HG02642 (cell line): ENCODE measurements at regions not wholly inside any gene's neighbourhood (a gene's known extent, or its start where the extent isn't known, plus 50 kb on each side); places are given as distances from the start of the nearest gene placed in this dataset.

Experiments
- ATAC-seq: cut with Tn5 transposase; IDR thresholded peaks from one replicate; pipeline ENCODE4 v1.9.1; 2021; ENCODE audit warnings: mild to moderate bottlenecking; ENCODE audit not compliant: unreplicated experiment, poor library complexity

GRCh38 chr7:114138587-114138986 is 219.8 kb upstream of the PPP1R3A start:
- no peak for ATAC-seq

- no peak for ATAC-seq
These were observed 214.9 kb upstream of the PPP1R3A start for GRCh38 chr7:114133717-114134116.

DNA sequence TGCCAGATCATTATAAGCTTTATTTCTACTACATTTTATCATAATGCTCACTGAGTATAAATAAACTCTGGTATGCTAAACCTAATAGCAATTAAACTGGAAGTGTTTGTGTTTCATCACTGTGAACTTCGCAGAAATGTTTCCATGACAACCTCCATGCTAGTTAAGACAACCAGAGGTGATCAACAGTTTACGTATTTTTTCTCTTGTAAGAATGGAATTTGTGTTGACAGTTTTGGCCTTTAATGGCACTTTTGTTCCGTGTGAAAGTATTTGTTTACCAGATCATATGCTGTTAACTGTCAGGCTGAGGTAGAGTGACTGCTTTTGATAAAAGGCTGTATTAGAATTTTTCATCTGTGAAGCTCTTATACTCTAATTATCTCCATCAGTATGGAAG is 212.1 kb upstream of the PPP1R3A start:
- no peak for ATAC-seq

- ATAC-seq = no peak
These were observed 210.1 kb upstream of the PPP1R3A start for GRCh38 chr7:114128880-114129279.

DNA sequence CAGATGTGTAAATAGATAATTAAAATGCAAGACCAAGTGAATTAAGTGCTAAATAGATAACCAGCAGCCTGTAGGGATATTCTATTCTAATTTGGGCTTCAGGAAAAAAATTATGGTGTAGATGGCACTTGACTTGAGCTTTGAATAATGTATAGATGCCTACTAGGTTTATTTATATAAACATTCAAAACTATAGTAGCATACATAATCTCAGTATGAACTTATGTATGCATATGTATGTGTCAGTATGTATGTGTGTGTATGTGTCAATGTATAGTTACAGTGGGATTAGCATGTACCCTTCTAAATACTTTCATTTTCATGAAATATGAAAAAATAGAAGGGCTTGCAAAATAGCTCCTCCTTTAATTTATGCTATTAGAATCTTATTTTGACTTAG is 207.3 kb upstream of the PPP1R3A start:
- no peak for ATAC-seq

DNA sequence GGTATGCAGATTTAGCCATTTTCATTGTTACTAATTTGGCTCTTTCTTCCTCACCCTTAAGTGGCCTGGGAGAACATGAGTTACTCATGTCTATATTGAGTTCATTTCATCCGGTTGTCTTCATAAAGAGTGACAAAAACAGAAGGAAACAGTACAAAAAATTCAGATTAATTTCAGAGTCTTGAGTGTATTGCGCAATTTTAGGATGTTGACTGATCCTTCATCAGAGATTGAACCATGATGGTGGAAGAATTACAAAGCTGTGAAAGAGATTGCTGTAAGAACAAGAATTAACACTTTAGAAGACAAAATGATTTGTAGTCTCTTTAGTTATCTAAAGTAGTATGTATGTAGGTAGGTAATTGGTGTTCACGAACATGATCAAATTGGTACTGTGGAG is 194.0 kb upstream of the PPP1R3A start:
- no peak for ATAC-seq

DNA sequence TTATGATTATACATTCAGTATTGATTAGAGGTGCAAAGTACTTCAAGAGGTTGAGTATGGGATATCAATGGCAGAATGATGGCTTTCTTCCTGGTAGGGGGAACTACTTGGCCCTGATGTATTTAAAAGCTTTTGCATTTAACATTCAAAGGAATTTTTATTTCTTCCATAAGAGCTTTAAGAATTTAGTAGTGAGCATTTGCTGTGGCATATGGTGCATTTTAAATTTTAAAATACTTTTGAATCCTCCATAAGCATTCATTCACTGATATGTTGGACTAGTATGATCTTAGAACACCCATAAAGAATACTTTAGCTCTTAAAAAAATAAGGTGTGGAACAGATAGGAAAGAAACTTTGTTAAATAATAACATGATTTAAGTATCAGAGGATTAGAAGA is 191.9 kb upstream of the PPP1R3A start:
- ATAC-seq = no peak

- ATAC-seq = no peak
These were observed 190.9 kb upstream of the PPP1R3A start for GRCh38 chr7:114109721-114110120.

- ATAC-seq = no peak
These were observed 190.5 kb upstream of the PPP1R3A start for GRCh38 chr7:114109304-114109703.

- ATAC-seq = no peak
These were observed 189.7 kb upstream of the PPP1R3A start for GRCh38 chr7:114108510-114108909.

DNA sequence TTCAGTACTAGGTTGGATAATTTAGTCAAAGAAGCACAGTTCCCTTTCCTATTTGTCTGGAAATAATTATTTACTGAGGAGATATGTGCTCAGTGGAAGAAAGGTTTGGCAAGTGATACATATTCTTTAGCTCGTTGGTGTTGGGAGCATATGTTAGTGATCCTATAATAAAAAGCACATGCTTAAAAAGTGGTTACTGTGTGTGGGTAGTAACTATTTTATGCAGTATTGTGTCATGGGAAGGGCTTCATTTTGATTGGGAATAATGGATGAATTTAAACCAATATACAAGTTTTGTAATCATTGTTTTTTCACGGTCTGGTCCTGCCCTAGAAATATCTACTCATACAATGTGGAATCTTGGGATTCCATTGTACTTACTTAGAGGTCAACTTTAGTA is 188.7 kb upstream of the PPP1R3A start:
- no peak for ATAC-seq

- no peak for ATAC-seq
These were observed 185.2 kb upstream of the PPP1R3A start for GRCh38 chr7:114104035-114104434.

DNA sequence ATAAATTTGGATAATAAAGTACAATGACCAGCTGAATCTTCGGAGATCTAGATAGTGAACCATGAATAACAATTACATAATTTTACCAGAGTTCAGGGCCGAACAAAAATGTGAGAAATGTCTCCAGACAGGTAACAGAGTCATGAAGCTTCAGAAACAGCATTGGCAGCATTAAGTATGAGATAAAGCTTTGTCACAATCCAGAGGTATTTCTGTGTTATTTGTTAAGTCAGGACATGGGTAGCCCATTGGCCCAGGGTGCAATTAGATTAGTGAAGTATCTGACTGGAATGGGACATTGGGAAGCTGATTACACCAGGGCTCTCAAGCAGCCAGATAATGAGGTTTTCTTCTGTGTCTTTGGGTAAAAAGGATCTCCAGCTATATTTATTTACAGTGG is 184.2 kb upstream of the PPP1R3A start:
- no peak for ATAC-seq

GRCh38 chr7:114102131-114102530 is 183.3 kb upstream of the PPP1R3A start:
- no peak for ATAC-seq

- ATAC-seq = no peak
These were observed 182.0 kb upstream of the PPP1R3A start for GRCh38 chr7:114100810-114101209.

GRCh38 chr7:114099337-114099736 is 180.5 kb upstream of the PPP1R3A start:
- ATAC-seq = no peak

GRCh38 chr7:114095885-114096284 is 177.1 kb upstream of the PPP1R3A start:
- no peak for ATAC-seq

GRCh38 chr7:114088470-114088940 is 169.7 kb upstream of the PPP1R3A start:
- no peak for ATAC-seq

GRCh38 chr7:114087653-114088469 is 169.1 kb upstream of the PPP1R3A start:
- ATAC-seq = no peak

DNA sequence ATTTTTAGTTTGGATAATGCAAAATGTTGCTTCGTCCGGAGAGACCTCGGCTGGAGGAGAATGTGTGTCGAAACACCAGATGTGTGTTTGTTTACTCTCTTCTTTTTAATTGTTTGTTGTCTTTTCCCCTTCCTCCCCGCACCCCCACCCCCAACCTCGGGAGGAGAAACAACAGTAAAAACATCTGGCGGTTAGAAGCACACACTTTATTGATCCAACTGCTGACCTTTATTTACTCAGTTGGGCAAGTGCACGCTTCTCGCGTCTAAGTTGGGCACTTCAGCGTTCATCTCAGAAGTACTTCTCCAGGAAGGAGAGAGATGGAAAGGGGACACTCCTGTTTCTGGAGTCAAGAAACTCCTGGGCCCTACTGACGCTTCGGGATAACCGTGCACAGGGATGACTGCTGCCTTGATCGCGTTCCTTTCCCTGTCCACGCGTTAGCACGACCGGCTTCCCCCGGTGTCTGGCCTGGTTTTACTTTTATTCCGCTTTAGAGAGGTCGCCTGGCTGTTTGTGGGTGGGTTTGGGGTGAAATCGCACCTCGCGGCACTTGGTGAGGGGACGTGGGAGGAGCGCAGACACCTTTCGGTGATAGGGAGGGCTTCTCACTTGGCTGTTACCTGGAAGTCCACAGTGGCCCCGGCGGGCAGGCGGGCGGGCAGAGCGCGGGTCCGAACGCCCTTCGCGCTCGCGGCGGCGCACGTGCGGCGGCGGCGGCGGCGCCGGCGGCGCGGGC is 168.3 kb upstream of the PPP1R3A start:
- ATAC-seq = no peak

GRCh38 chr7:114086537-114086913 is 167.7 kb upstream of the PPP1R3A start:
- no peak for ATAC-seq
